ENCODE measurements at regions not wholly inside any gene's neighbourhood (a gene's known extent, or its start where the extent isn't known, plus 50 kb on each side); places are given as distances from the start of the nearest gene placed in this dataset.
"Not testable (repeated sequence)": the region's sequence is repeated elsewhere in the genome, so short reads cannot be mapped to it uniquely, and the experiment has no call there.

DNA sequence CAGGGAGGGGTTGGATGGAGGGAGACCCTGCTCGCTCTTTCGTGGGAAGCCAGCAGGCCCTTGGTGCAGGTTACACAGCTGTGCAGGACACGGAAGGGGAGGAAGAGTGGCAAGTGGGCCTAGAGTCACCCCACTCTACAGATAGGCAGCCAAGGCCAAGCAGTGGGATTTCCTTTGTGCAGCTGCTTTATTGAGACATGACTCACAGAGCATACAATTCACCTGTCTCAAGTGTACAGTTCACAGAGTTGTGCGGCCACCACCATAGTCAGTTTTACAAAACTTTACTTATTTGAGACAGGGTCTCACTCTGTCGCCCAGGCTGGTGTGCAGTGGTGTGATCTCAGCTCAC lies 91.2 kb upstream of the CIBAR2 start:
- DNase-seq: no peak

DNA sequence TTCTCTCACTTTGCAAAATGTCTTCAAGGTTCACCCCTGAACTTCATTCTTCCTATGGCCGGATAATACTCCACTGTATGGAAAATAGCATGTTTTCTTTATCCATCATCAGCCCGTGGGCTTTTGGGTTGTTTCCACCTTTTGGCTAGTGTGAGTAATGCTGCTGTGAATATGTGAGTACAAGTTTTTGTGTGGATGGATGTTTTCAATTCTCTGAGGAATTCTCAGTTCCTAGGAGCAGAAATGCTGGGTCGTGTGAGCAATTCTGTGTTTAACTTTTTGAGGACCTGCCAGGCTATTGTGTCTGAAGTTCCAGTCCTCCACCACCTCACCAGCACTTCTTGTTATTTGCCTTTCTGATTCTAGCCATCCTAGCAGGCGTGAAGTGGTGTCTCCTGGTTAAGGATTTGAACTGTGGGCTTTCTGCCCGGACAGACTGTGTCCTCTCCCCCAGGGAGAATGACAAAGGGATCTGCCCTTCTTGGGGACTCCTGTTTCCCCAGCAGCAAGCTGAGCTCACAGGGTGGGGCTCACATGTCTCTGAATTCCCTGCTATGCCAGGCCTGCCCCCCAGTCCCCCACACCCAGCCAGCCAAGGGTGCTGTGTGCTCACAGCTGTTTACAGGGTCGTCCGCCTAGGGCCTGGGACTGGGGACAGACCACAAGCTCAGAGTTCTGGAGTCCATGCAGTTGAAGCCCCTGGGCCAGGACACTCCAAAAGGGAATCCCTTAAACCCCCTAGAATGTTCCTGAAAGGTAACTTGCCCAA lies 92.2 kb upstream of the CIBAR2 start:
- peak; percentile 89 for DNase-seq

DNA sequence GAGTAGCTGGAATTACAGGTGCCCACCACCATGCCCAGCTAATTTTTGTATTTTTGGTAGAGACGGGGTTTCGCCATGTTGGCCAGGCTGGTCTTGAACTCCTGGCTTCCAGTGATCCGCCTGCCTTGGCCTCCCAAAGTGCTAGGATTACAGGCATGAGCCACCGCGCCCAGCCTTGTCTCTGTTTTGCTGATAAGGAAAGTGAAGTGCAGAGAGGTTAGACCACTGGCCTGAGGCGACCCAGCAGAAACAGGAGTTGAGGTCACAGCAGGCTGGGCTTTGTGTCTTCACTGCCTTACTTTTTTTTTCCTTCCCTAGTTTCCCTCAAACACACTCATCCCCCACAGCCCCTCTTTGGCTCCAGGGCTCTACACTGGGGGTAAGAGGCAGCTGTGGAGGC lies 93.0 kb upstream of the CIBAR2 start:
- DNase-seq: not testable (repeated sequence)

DNA sequence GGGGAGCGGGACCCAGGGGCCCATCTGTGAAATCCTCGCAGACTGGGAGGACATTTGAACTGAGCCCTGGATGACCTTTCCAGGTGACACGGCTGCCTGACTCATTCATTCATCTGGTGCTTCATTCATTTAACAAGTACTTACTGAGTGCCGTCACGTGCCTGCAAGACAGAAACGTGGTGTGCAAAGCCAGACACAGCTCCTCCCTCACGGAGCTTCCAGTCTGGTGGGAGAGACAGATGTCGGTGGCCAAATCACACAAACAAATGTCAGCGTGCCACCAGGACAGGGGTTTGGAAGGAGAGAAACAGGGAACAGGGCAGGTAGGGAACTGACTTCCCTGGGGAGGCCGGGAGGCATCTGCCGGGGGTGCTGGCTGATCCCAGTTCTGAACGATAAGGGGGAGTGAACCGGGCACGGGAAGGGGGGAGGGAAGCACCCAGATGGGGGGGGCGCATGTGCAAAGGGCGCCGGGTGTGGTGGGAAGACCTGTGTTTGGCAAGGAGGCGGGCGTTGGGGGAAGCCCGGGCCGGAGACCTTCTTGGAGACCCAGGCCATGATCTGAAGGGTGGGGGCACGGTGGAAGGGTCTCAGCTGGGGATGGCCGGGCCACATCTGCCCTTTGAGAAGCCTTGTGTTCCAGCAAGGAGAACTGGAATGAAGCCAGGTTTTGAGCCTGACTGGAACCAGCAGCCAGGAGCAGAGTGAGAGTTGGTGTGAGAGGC lies 93.6 kb upstream of the CIBAR2 start:
- no peak for DNase-seq

DNA sequence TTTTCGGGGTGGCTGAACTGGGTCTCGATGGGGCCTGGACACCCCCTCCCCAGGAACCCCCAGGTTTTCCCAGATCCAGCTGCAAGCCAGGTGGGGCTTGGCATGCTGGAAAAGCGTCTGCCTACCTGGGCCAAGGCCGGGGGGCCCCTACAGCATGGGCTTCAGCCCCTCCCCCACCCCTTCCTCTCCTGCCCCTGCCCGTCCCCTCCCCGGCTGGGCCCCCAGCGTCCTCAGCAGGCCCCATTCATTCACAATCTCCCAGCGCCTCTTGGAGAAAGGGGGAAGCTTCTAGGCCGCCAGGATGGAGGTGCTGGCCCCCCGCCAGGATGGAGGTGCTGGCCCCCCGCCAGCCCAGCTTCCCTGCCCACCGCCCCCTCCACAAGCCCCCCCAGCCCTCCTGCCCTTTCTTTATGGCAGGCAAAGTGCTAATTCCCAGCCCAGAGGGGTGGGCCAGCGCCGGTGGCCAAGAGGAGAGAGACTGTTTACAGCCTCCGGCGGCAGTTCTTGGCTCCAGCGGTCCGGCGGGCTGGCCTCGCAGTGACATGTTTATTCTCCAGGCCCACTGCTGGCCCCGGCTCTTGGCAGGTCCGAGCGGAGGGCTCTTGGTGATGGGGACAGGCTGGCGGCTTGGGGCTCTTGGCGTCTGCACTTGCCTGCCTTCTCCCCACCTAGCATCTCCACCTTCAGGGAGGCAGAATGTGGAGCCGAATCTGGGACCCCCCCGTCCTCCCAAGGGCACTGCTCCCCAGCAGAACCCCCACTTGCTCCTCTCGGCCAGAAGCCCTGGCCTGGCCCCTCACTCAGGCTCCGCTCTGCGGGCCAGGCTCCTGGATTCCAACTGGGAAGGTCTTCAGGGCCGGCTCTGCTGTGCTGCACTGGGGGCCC lies 94.4 kb upstream of the CIBAR2 start:
- no peak for DNase-seq

DNA sequence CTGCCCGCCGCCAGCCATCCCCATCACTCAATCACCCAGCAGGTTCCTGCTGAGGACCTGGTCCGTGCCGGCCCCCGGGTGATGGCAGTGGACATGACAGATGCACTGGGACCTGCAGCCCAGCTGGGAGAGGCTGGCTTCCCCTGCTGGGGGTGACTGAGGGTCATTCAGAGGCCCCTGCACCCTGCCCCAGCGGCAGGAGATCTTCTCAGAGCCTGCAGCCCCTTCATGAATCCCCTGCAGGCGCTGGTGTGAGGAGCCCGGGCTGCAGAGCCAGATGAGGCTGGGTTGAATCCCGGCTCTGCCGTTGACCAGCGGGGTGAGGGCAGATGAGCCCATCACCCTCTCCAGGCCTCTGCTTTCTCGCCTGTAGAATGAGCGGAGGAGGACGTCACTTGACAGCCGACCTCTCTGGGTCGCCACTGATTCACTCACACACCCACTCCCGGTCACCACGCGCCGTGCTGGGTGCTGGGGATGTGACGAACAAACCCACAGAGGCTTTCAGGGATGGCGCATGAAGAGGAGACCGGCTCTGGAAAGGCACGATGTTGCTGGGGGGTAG lies 95.2 kb upstream of the CIBAR2 start:
- DNase-seq: no peak

DNA sequence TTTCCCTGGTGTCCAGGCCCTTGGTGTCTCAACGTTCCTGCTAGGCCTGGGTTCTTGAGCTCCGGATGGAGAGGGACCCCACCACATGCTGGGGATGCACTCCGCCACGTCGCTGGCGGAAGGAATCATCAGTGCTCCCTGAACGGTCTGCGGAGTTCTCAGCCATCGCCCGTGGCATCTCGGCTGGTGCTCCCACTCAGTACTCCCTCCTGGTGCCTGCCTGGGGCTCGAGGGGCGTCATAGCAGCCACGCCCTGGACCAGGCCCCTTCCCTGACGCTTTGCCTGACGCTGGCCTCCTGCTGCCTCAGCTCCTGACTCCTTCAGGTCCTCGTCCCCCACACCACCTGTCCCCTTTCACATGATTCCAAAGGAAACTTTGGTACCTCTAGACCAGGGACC lies 95.9 kb upstream of the CIBAR2 start:
- no peak for DNase-seq

DNA sequence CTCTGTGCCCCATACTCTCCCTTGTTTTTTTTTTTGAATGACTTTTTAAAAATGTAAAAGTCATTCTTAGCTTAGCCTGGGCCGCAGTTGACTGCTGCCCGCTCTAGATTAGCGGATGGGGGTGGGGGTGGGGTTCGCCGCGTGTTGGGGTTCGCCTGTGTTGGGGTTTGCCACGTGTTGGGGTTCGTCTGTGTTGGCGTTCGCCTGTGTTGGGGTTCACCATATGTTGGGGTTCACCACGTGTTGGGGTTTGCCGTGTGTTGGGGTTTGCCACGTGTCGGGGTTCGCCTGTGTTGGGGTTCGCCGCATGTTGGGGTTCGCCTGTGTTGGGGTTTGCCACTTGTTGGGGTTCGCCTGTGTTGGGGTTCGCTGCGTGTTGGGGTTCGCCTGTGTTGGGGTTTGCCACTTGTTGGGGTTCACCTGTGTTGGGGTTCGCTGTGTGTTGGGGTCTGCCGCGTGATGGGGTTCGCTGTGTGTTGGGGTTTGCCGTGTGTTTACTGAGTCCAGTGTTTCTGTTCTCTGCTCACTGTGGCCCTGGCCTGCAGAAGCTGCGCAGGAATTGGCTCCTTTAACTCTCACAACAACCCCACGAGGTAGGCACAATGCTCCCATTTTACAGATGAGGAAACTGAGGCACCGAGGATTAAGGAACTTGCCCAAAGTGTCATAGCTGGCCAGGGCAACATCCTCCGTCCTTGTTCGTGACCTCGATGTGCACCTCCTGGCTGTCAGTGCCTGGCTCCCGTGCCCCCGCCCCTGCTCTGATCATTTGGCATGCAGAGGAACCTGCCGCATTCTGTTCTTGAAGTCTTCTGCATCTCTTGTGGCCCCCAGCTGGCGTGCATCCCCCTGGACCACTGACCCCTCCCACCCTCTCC lies 96.6 kb upstream of the CIBAR2 start:
- no peak for DNase-seq

DNA sequence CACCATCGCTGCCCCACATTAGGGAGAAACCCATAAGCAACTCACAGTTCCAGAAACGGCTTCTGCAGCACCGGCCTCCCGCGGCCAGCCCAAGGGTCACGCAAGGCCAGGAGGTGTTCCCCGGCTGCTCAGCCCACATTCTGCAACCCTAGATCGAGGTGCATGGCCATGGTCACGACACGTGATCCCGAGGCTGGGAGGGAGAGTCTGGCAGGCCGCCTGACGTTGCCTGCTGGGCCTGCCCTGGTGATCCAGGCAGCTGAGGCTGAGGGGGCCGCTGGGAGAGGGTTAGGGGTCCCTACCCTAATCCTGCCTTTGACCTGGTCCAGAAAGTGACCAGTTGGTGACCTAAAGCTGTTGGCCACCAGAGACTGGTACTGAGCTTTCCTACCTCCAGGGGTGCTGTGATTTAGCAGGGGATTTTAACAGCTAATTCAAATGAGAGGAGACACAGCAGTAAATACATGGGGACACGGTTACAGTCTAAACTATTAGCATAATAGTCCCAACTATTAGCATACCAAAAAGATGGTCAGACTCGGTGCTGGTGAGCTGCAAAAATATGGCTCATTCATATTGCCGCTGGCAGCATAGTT lies 97.4 kb upstream of the CIBAR2 start:
- no peak for DNase-seq

DNA sequence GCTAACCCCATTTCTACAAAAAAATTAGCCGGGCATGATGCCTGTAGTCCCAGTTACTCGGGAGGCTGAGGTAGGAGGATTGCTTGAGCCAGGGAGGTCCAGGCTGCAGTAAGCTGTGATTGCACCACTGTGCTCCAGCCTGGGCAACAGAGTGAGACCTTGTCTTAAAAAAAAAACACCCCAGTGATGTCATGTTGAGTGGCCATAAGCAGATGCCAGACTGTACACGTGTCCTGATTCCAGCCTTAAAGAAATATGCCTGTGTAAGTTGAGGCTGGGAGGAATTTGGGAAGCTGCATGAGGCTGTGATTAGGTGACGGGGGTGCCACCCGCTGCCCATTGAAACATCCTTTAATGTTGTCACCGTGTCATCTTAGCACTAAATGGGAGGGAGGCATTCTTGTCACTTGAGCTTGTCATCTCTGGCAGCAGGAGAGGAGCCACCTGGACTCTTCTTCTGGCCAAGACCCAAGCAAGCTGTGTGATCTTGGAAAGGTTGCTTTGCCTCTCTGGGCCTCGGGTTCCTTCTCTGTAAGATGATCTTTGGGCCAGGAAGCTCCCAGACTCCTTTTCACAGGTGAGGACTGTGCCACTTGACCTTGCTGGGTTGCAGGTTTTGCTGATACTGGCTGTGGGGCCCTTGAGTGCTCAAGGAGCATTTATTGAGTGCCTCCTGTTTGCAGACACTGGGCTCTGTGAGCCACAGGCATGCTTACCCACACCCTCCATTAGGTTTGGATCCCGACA lies 98.3 kb upstream of the CIBAR2 start:
- DNase-seq: peak; percentile 92

DNA sequence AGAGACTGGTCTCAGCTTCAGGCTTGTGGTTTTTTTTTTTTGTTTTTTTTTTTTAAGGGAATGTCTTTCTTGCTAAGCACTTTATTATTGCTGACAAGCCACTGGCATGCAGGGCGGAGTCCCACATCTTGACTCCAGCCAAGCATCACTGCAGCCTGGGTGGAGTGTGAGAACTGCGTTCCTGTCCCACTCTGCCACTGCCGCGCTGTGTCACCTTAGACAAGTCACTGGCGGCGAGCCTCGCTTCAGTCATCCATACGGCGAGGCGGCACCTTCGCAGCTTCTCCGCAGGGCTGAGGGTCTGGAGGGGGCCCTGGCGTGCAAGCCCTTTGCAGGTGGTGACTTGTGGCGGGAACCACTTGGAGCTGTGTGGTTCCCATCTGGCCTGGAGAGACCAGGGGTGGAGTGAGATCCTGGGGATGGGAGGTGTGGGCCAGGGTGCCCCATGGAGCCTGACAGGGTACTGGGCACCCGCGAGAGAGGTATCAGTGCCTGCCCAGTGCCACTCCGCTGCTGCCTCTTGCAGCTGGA lies 99.1 kb upstream of the CIBAR2 start:
- peak; percentile 90 for DNase-seq

DNA sequence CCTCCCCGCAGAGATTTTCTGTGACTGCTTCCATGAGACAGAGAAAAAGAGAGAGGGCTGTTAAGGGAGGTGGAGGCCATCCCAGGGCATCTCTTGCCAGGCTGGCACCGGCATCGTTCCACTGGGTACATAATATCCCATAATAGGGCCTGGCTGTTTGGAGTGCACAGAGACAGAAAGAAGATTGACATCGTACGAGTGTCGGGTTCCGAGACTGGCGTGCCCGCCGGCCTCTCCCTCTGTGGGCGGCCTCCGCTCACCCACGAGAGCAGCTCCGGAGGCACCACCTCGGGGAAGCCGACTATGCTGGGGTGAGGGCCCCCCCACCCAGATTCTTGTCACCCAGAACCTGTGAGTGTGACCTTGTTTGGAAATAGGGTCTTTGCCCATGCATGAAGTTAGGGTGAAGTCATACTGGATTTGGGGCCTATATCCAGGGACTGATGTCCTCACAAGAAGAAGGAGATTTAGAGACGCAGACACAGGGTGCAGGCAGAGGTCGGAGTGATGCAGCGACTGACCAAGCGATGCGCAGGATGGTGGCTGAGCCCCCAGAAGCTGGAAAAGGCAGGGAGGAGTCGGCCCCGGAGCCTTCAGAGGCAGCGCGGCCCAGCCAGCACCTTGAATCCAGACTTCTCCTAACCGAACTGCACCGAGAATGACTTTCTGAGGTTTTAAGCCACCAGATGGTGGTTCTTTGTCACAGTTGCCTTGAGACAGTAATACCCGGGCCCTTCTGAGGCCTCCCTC lies 101.8 kb upstream of the CIBAR2 start:
- no peak for DNase-seq

DNA sequence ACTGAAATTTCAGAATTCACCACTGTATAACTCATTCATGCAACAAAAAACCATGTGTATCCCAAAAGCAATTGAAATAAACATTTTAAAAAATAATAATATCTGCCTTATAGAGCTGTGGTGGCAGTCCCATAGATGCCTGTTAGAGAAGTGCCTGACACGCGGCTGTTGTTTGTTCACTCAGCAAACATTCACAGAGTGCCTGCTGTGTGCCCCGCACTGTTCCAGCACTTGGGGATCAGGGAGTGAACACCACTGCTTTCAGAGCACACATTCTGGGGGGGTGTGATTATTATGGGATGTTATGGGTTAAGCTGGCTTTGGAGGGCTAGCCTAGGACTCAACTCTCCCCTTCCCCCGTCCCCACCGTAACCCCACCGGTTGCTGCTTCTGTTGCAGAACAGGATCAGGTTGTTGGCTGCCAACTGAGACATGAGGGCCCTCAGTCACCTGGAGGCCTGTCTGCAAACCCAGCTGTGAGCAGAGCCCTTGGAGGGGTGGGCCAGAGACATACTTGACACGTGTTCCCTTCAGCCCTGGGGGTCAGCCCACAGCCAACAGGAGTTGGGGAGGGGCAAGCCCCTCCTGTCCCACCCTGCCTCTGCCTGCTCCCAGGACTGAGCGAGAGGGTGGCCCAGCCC lies 103.3 kb upstream of the CIBAR2 start:
- no peak for DNase-seq

DNA sequence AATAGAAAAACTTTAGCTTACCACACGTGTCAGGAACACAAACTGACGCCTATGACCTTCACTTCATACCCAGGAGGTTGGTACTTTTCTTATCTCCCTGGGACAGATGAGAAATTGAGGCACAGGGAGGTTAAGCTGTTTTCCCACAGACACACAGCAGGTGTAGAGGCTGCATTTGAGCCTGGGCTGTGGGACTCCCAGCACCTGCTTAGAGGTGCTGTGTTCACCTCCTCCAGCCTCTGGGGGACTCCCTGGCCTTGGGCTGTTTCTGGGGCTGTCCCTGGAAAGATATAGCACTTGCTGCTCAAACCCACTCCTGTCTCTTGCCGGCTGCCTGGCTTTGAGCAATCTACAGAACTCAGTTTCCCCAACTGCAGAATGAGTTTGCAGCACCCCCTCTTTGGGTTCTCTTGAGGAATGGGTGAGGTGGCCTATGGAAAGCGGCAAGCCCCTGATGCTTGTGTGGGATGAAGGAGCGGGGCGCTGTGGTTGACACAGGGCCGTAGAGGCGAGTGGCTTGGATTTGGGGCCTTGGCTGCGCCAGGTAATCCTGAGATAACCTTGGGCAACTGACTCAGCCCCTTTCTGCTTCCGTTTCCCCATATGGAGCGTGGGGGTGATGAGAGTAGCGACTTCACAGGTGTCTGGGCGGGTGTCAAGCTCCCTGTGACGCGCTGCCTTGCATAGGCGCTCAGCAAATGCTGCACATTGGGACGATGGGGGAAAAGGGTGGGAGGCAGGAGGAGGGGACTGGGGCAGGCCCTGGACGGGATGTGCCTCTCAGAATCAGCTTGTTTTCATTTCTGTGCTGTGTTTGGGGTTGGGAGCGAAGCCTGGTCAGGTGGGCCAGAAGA lies 104.5 kb upstream of the CIBAR2 start:
- no peak for DNase-seq

DNA sequence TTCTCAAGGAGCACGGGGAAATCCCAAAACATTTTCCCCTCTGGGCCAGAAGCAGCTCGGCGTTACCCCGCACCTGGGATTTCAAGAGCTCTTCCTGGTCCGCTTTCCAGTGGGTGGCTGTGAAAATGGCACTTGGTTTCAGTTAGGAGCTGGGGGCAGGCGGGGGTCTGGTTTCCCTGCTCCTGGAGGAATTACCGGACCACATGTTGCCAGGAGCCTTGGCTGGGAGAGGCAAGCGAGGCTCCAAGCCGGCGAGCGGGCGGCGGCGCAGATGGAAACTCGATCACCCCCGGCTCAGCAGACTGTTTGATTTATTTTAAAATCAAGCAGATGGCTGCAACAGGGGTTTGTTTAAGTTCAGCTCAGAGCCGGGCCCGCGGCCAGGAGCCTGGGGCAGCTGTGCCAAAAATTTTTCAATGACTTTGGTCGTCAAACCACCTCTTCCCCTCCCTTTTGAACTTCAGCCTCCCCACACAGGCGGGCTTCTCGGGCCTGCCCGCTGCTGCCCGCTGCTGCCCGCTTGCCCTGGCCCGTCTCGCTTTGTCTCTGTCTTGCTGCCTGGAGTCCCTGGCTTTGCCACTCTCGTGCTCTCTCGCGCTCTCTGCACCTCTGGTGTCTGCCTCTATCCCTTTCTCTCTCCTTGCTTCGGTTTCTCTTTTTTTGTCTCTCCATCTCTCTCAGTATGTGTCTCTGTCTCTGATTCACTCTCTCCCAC lies 108.0 kb upstream of the CIBAR2 start:
- peak; percentile 78 for DNase-seq

DNA sequence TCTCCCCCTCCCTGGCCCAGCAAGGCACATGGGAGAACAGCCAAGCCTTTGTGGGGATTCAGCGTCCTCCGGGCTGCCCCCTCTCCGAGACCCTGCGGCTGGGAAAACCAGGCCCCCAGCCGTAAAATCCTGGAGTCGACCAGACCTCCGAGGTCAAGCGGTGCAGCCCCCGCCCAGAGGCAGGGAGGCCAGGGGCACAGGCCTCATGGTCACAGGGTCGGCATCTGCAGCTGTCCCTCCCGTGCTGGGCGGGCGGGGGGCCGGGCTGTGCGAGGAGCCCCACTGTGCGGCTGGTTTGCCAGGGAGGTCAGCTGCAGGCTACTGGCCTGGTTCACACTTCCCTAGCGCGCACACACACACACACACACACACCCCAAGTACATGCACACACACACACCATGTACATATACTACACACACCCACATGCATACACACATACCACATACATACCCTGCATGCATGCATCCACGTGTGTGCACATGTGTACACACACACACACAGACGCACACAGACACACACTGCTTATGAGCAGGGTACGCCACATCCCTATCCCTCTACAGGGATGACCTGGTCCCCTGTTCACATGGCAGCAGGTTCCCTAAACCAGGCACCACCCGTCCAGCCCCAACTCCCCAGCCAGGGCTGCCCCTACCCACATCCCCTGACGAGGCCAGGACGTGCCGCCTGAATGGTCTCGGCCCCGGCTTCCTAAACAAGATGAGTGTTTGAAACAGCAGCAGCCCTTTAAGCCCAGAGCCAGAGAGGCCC lies 108.9 kb upstream of the CIBAR2 start:
- no peak for DNase-seq

DNA sequence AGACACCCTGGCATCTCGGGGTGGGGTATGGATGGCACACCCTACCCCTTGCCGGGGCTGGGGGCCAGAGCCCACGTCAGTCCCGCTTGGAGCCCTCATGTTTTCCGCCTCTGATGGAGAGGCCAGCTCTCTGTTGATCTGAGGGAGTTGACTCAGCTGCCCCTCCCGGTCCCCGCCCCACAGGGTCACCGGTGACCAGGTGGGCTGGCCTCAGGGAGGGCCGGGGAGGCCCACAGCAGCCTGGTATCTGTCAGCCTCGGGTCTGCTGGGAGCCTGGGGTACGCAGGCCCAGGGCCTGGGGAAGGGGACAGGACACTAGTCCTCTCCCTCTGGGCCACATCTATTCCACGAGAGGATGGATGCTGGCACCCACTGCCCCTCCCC lies 109.5 kb upstream of the CIBAR2 start:
- DNase-seq: no peak

Measured in fibroblast of skin of scalp (primary cell).